HG02571 (cell line): ENCODE measurements at regions not wholly inside any gene's neighbourhood (a gene's known extent, or its start where the extent isn't known, plus 50 kb on each side); places are given as distances from the start of the nearest gene placed in this dataset.
"Not testable (repeated sequence)": the region's sequence is repeated elsewhere in the genome, so short reads cannot be mapped to it uniquely, and the experiment has no call there.

Experiments
- ATAC-seq: cut with Tn5 transposase; IDR thresholded peaks from one replicate; pipeline ENCODE4 v1.9.1; 2021; ENCODE audit warnings: mild to moderate bottlenecking, moderate library complexity; ENCODE audit not compliant: unreplicated experiment

GRCh38 chr2:142395291-142395690 is 264.5 kb upstream of the LRP1B start:
- no peak for ATAC-seq

- no peak for ATAC-seq
Observed at GRCh38 chr2:142380372-142380771, 249.6 kb upstream of the LRP1B start.

DNA sequence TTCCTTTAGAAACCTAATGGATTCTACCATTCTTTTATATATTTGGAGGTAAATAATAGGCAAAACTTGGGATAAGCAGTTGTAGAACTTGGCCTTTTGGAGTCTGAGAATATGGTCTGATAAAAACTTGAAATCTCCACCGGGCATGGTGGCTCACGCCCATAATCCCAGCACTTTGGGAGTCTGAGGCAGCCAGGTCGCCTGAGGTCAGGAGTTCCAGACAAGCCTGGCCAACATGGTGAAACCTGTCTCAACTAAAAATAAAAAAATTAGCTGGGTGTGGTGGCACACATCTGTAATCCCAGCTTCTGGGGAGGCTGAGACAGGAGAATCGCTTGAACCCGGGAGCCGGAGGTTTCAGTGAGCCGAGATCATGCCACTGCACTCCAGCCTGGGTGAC is 231.3 kb upstream of the LRP1B start:
- not testable (repeated sequence) for ATAC-seq

DNA sequence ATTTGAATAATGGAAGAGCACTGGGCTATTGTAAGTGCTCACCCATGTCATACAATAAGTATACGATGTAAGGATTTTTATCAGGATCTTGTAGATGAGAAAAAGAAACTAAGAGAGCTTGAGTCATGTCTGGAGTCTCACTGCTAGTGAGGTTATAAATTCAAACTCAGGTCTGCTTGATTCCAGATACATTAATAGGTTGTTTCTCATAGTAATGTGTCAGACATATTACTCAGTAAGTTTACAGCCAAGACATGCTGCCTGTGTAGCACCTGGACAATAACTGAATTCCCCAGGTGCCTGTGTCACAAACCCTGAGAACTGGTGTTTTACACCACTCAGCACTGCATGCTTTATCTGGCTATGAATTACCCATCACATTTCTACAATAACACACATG is 216.9 kb upstream of the LRP1B start:
- ATAC-seq = no peak

GRCh38 chr2:142339261-142339660 is 208.4 kb upstream of the LRP1B start:
- ATAC-seq = no peak

DNA sequence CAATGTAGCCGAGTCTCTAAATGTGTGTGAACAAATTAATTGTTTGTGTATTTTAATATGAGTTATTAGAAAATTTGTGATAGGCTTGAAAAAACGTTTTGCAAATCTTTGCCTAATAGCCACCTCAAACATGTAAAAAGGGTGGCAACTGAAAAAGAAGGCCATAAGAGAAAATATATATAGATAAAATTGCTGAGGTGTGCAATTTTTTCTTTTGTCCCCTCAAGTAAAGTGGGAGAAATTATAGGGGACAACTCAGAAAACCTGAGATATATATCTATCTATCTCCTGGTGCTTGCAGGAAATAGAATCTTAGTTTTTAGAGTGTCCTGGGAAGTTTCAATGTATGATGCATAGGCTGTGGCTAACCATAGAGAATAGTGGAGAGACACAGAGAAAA is 201.4 kb upstream of the LRP1B start:
- no peak for ATAC-seq

DNA sequence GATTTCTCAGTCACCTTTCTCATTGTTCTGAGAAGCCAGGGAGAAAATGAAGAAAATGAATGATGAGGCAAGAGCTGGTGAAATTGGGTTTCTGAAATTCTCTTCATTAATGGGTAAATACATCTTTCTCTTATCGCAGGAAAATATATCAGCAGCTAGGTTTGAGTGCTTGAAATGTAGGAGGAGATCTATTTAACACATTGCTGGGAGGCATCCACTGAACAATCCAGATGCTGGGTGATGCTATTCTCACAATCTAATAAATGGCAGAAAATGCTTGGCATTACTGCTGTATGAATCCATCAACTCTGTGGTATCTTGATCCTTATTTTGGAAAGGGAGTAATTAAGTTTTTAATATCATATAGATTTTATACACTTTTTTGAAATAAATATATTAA is 199.6 kb upstream of the LRP1B start:
- no peak for ATAC-seq

DNA sequence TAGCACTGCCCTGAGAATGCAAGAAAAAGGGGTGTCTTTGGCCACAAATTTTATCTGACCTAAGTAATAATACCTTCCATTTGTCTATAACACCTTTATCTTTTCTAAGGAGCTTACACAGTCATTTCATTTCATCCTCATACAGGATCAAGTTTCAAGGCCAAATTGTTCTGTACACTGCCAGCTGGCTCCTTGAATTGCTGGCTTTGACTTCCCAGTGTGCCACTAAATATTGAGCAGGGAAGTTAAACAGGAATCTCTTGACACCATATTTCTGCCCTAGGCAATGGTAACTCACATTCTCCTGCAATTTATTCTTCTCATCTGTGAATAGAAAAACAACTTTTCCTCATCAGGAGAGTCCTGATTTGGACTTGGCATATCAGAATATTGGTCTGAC is 195.1 kb upstream of the LRP1B start:
- ATAC-seq = no peak

GRCh38 chr2:142323206-142323605 is 192.4 kb upstream of the LRP1B start:
- ATAC-seq = no peak

DNA sequence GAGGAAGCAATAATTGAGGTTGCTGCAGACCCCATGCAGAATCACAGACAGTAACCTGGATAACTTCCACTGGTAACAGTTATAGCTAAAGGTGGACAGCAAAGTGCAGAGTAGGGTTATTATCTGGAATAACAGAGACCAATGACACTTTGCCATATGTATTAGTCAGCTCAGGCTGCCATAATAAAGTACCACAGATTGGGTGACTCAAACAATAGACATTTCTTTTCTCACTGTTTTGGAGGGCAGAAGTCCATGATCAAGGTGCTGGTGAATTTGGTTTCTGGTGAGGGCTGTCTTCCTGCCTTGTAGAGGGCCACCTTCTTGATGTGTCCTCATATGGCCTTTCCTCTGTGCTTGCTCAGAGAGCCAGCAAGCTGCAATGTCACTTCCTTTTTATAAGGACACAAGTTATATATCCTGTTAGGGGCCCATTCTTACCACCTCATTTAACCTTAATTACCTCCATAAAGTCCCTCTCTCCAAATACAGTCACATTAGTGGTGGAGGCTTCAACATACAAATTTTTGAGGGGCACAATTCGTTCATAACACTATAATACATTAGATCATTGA is 191.0 kb upstream of the LRP1B start:
- ATAC-seq = no peak

DNA sequence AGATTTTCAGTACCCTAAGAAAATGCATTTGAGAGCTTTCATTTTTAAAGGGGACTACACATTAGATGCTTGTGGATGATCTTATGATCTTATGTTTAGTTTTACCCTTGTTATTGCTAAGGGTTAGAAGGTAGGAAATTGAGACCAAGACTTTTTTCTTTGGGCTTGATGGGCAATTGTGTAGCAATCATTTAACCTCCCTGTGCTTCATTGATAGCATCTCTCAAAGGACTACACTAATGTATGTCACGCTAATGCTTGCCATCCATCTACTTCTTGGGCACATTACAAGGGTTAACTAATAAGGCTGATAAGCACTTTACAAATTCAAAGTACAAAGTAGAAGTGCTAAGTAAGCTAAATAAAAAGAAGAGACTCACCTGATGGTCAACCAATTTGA is 189.3 kb upstream of the LRP1B start:
- ATAC-seq = no peak

GRCh38 chr2:142316049-142316448 is 185.2 kb upstream of the LRP1B start:
- no peak for ATAC-seq

- ATAC-seq = no peak
Observed at GRCh38 chr2:142315346-142315745, 184.5 kb upstream of the LRP1B start.

- no peak for ATAC-seq
Observed at GRCh38 chr2:142314164-142314563, 183.3 kb upstream of the LRP1B start.

DNA sequence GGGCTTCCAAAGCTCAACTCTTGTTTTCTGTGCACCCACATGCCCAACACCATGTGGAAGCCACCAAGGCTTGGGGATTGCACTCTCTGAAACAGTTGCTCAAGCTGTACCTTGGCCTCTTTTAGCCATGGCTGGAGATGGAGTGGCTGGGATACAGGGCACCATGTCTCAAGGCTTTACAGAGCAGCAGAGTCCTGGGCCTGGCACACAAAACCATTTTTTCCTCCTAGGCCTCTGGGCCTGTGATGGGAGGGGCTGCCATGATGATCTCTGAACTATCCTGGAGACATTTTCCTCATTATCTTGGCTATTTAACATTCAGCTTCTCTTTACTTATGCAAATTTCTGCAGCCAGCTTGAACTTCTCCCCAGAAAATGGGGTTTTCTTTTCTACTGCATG is 179.7 kb upstream of the LRP1B start:
- ATAC-seq = no peak

DNA sequence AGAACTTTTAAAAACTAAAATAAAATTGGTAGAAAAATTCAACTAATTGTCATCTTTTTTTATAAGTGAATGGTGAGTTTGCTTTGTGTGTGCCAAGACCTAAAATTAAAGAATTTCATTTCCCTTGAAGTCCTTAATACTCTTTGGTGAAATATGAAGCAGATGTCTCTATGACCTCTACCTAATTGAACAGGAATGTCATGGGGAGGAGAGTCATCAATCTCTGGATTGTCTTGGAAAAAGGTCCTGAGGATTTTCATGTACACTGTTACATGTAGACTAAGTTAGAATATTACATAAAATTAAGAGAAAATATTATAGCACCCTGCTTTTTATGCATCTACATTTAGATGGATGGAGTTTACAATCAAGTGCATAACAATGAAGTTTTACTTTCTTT is 177.9 kb upstream of the LRP1B start:
- ATAC-seq = no peak

GRCh38 chr2:142307616-142308115 is 176.8 kb upstream of the LRP1B start:
- ATAC-seq = no peak

DNA sequence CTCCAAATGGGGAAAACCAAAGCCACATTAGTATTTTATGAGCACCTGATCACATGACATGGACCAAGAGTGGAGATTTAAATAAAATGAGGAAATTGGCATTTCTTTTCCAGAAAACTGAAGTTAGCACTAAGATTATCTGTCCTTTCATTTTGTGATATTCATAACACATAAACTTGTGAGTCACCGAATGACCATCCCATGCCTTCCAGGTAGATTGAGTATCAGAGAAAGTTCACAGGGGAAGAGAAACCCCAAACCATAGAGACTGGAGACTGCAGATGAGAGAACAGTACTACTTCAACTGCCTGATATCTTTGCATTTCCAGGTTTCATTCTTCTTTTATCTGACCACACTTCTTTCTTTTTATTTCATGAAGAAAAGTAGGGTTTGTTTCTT is 176.3 kb upstream of the LRP1B start:
- ATAC-seq = no peak

GRCh38 chr2:142306131-142306530 is 175.3 kb upstream of the LRP1B start:
- ATAC-seq = no peak

DNA sequence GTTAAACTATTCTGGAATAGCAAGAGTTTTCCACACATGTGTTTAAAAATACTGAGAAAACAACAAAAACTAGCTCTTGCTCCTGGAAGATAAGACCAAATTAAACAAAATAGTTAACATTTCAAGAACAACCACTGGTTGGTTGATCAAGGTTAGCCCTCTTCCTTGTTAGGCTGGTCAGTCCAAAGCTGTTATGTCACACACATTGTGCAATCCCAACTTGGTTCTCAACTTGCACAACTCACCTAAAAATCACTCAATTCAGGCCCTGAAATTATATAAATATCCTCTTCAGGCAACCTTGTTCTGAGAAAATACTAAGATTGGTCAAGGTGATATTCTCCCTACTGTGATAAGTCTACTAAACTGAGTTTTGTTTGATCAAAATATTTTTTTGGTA is 169.7 kb upstream of the LRP1B start:
- ATAC-seq = no peak

GRCh38 chr2:142299021-142299420 is 168.2 kb upstream of the LRP1B start:
- ATAC-seq = no peak

DNA sequence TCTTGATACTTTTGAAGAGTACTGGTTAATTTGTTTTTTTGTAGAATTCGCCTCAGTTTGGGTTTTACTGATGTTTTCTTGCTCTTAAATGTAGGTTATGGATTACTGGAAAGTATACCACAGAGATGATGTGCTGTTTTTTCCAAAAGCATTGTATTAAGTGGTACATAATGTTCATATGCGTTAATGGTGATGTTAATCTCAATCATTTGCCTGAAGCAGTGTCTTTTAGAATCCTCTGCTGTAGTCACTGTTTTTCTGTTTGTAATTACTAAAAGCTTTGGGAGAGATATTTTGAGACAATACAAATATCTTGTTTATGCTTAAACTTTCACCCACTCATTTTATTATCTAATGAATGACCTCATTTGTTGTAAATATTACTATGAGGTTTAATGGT is 163.4 kb upstream of the LRP1B start:
- no peak for ATAC-seq

GRCh38 chr2:142291969-142292368 is 161.2 kb upstream of the LRP1B start:
- no peak for ATAC-seq
